ENCODE measurements at regions not wholly inside any gene's neighbourhood (a gene's known extent, or its start where the extent isn't known, plus 50 kb on each side); places are given as distances from the start of the nearest gene placed in this dataset.
"Not testable (repeated sequence)": the region's sequence is repeated elsewhere in the genome, so short reads cannot be mapped to it uniquely, and the experiment has no call there.

- FAIRE-seq, result no peak
Observed at GRCh38 chr9:115747731-115748130, 405.9 kb upstream of the PAPPA start.

- no peak for FAIRE-seq
Observed at GRCh38 chr9:115756736-115757135, 396.9 kb upstream of the PAPPA start.

- no peak for FAIRE-seq
Observed at GRCh38 chr9:115757461-115757860, 396.1 kb upstream of the PAPPA start.

- no peak for FAIRE-seq
Observed at GRCh38 chr9:115758441-115758840, 395.1 kb upstream of the PAPPA start.

- no peak for FAIRE-seq
Observed at GRCh38 chr9:115759426-115759825, 394.2 kb upstream of the PAPPA start.

- no peak for FAIRE-seq
Observed at GRCh38 chr9:115764645-115765044, 388.9 kb upstream of the PAPPA start.

- no peak for FAIRE-seq
Observed at GRCh38 chr9:115765060-115765459, 388.5 kb upstream of the PAPPA start.

GRCh38 chr9:115766370-115766955 is 387.1 kb upstream of the PAPPA start:
- FAIRE-seq, result no peak

GRCh38 chr9:115770521-115770920 is 383.1 kb upstream of the PAPPA start:
- FAIRE-seq, result no peak

- no peak for FAIRE-seq
Observed at GRCh38 chr9:115775659-115776058, 377.9 kb upstream of the PAPPA start.

GRCh38 chr9:115777610-115778009 is 376.0 kb upstream of the PAPPA start:
- no peak for FAIRE-seq

- FAIRE-seq, result no peak
Observed at GRCh38 chr9:115781070-115781736, 372.4 kb upstream of the PAPPA start.

- no peak for FAIRE-seq
Observed at GRCh38 chr9:115786321-115786720, 367.3 kb upstream of the PAPPA start.

- FAIRE-seq, result no peak
Observed at GRCh38 chr9:115790520-115790919, 363.1 kb upstream of the PAPPA start.

GRCh38 chr9:115794921-115795475 is 358.6 kb upstream of the PAPPA start:
- no peak for FAIRE-seq

- no peak for FAIRE-seq
Observed at GRCh38 chr9:115799734-115800133, 353.9 kb upstream of the PAPPA start.

- FAIRE-seq, result no peak
Observed at GRCh38 chr9:115804206-115804605, 349.4 kb upstream of the PAPPA start.

- FAIRE-seq, result no peak
Observed at GRCh38 chr9:115808108-115808507, 345.5 kb upstream of the PAPPA start.

- no peak for FAIRE-seq
Observed at GRCh38 chr9:115808695-115809094, 344.9 kb upstream of the PAPPA start.

GRCh38 chr9:115810166-115810565 is 343.4 kb upstream of the PAPPA start:
- FAIRE-seq, result no peak

GRCh38 chr9:115814081-115814480 is 339.5 kb upstream of the PAPPA start:
- no peak for FAIRE-seq

- FAIRE-seq, result no peak
Observed at GRCh38 chr9:115815786-115816185, 337.8 kb upstream of the PAPPA start.

- not testable (repeated sequence) for FAIRE-seq
Observed at GRCh38 chr9:115818651-115819050, 334.9 kb upstream of the PAPPA start.

GRCh38 chr9:115832031-115832430 is 321.6 kb upstream of the PAPPA start:
- no peak for FAIRE-seq

- no peak for FAIRE-seq
Observed at GRCh38 chr9:115837618-115838017, 316.0 kb upstream of the PAPPA start.

Measured in endometrium (tissue), 2 donors.